ENCODE measurements at regions not wholly inside any gene's neighbourhood (a gene's known extent, or its start where the extent isn't known, plus 50 kb on each side); places are given as distances from the start of the nearest gene placed in this dataset.

GRCh38 chr5:127143722-127144121, 70.4 kb upstream of the C5orf63 start:
- TF ChIP-seq CTCF (IDR thresholded peaks at IDR 0.05) = no peak
- TF ChIP-seq POLR2AphosphoS5 (IDR thresholded peaks at IDR 0.05; ENCODE audit: low read depth, low read length) = no peak
- TF ChIP-seq SIN3A (IDR thresholded peaks at IDR 0.05; ENCODE audit: borderline replicate concordance, insufficient read depth, low read depth, low read length) = no peak
- TF ChIP-seq TCF7L2 (IDR thresholded peaks at IDR 0.05; ENCODE audit: low read depth, low read length) = no peak
- TF ChIP-seq REST (IDR thresholded peaks at IDR 0.05; ENCODE audit: insufficient read depth in 1 of 2, low read depth in 2 of 2, low read length in 1 of 2) = no peak
